Neural cell (in vitro differentiated cells): ENCODE measurements at regions not wholly inside any gene's neighbourhood (a gene's known extent, or its start where the extent isn't known, plus 50 kb on each side); places are given as distances from the start of the nearest gene placed in this dataset.

ENCODE experiments used
- H2AFZ ChIP-seq: fragments of 200-600, 300-800 bp; sonication (generic), shearing (Covaris generic); 2 replicates; pipeline ENCODE4 v1.6.0; 2014; ENCODE audit warnings: low read depth, mild to moderate bottlenecking, antibody characterized with exemption, low read length, moderate library complexity
- H3F3A ChIP-seq: fragments of 200-600 bp; shearing (Covaris generic); 2 replicates; pipeline ENCODE4 v1.6.1; 2016; ENCODE audit warnings: mild to moderate bottlenecking, moderate library complexity, mixed read lengths, antibody characterized with exemption, low read length; ENCODE audit not compliant: insufficient read depth, poor library complexity, severe bottlenecking
- H3K27ac ChIP-seq: fragments of 200-600, 300-800 bp; sonication (generic), shearing (Covaris generic); 2 replicates; pipeline ENCODE4 v1.5.1; 2014; ENCODE audit warnings: mild to moderate bottlenecking, low read length, moderate library complexity
- H3K27me3 ChIP-seq: fragments of 300-800, 200-600 bp; sonication (generic), shearing (Covaris generic); 2 replicates; pipeline ENCODE4 v1.6.0; 2014; ENCODE audit warnings: mild to moderate bottlenecking, low read depth, low read length, moderate library complexity; ENCODE audit not compliant: insufficient read depth
- H3K36me3 ChIP-seq: fragments of 300-800, 200-600 bp; sonication (generic), shearing (Covaris generic); 2 replicates; pipeline ENCODE4 v1.5.1; 2014; ENCODE audit warnings: mild to moderate bottlenecking, antibody characterized with exemption, low read length, moderate library complexity; ENCODE audit not compliant: insufficient read depth
- H3K4me2 ChIP-seq: fragments of 300-800, 200-600 bp; sonication (generic), shearing (Covaris generic); 2 replicates; pipeline ENCODE4 v1.6.0; 2014; ENCODE audit warnings: mild to moderate bottlenecking, low read length
- H3K4me3 ChIP-seq: fragments of 300-800, 200-600 bp; sonication (generic), shearing (Covaris generic); 2 replicates; pipeline ENCODE4 v1.5.1; 2014; ENCODE audit warnings: mild to moderate bottlenecking, low read length, moderate library complexity
- H3K79me2 ChIP-seq: fragments of 200-600 bp; shearing (Covaris generic); replicated peaks from 2 replicates; pipeline ENCODE4 v1.6.0; 2014; ENCODE audit warnings: mild to moderate bottlenecking, low read length, moderate library complexity; ENCODE audit not compliant: insufficient read depth
- H3K9ac ChIP-seq: fragments of 300-800, 200-600 bp; sonication (generic), shearing (Covaris generic); 2 replicates; pipeline ENCODE4 v1.6.1; 2016; ENCODE audit warnings: mild to moderate bottlenecking, low read length, mixed read lengths
- H3K9me2 ChIP-seq: fragments of 200-600 bp; shearing (Covaris generic); 2 replicates; pipeline ENCODE4 v1.6.1; 2016; ENCODE audit warnings: mild to moderate bottlenecking, low read length, mixed read lengths; ENCODE audit not compliant: insufficient read depth
- H3K9me3 ChIP-seq: fragments of 200-600, 300-800 bp; sonication (generic), shearing (Covaris generic); 2 replicates; pipeline ENCODE4 v1.6.1; 2016; ENCODE audit warnings: mild to moderate bottlenecking, mixed run types, low read length, moderate library complexity, mixed read lengths
- H4K20me1 ChIP-seq: fragments of 200-600 bp; shearing (Covaris generic); 2 replicates; pipeline ENCODE4 v1.6.1; 2016; ENCODE audit warnings: mild to moderate bottlenecking, mixed run types; ENCODE audit not compliant: insufficient read depth
- EP300 ChIP-seq: fragments of 450-650 bp; conservative IDR thresholded peaks from 2 replicates; pipeline ENCODE4 v1.6.1; 2014; ENCODE audit warnings: antibody characterized with exemption, mild to moderate bottlenecking, moderate library complexity; ENCODE audit not compliant: poor library complexity, severe bottlenecking
- EZH2 ChIP-seq: fragments of 200-600, 300-800 bp; shearing (Covaris generic), sonication (generic); IDR thresholded peaks from 2 replicates; pipeline ENCODE4 v1.6.1; 2014; ENCODE audit warnings: antibody characterized with exemption, low read length, borderline replicate concordance, mild to moderate bottlenecking; ENCODE audit not compliant: insufficient read depth, poor library complexity, severe bottlenecking
- MXI1 ChIP-seq: fragments of 450-650 bp; conservative IDR thresholded peaks from 2 replicates; pipeline ENCODE4 v1.6.1; 2014; ENCODE audit warnings: antibody characterized with exemption, mild to moderate bottlenecking; ENCODE audit not compliant: poor library complexity, severe bottlenecking
- POLR2AphosphoS5 ChIP-seq: IDR thresholded peaks from 2 replicates; pipeline ENCODE4 v1.6.1; 2012
- RAD21 ChIP-seq: fragments of 450-650 bp; conservative IDR thresholded peaks from 2 replicates; pipeline ENCODE4 v1.6.1; 2014; ENCODE audit warnings: antibody characterized with exemption, mild to moderate bottlenecking, moderate library complexity
- SMC3 ChIP-seq: fragments of 450-650 bp; conservative IDR thresholded peaks from 2 replicates; pipeline ENCODE4 v1.6.1; 2014; ENCODE audit warnings: antibody characterized with exemption, mild to moderate bottlenecking, moderate library complexity; ENCODE audit not compliant: poor library complexity
- TAF1 ChIP-seq: IDR thresholded peaks from 2 replicates; pipeline ENCODE4 v1.6.1; 2012; ENCODE audit warnings: low read depth
- TF ChIP-seq, protein P1 (sequence below): IDR thresholded peaks from 2 replicates; pipeline ENCODE4 v1.6.1; 2012; ENCODE audit warnings: borderline replicate concordance
- TF ChIP-seq, protein P2 (sequence below): fragments of 450-650 bp; IDR thresholded peaks from 2 replicates; pipeline ENCODE4 v1.5.1; 2014; ENCODE audit warnings: antibody characterized with exemption, mild to moderate bottlenecking, moderate library complexity; ENCODE audit not compliant: poor library complexity, severe bottlenecking

DNA sequence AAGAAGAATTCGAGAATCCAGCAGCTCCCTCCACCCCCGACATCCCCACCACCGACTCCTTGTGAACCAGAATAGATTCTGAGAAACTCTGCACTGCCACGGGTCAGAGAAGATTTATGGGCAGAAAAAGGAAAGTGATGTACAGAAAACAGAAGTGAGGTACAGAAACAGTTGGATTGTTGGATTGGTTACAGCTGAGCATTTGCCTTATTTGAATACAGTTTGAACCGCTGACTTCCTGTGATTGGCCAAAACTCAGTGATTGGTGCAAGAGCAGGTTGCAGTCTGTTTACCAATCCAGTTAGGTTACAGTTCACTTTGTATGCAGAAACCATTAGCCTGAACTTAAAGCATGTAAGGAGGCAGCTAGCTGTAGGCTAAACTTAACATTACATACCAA, 131.2 kb upstream of the HDDC2 start:
- Histone ChIP-seq H3K27me3 (no peaks in the 10 kb centered on the region), H3K9me2 (no peaks in the 10 kb centered on the region), H3F3A (no peaks in the 10 kb centered on the region), H2AFZ (no peak overlapping the region), H3K4me3 (no peak overlapping the region), H3K9me3 (no peaks in the 10 kb centered on the region), H3K27ac (no peak overlapping the region), H3K36me3 (no peaks in the 10 kb centered on the region), H3K79me2 (no peaks in the 10 kb centered on the region), H4K20me1 (no peaks in the 10 kb centered on the region), H3K4me2 (no peak overlapping the region), H3K9ac (no peak overlapping the region)
- TF ChIP-seq POLR2AphosphoS5 (no peak), EZH2 (no peak), SMC3 (no peak), TAF1 (no peak), EP300 (no peak), RAD21 (no peak)
- TF ChIP-seq, protein P1, sequence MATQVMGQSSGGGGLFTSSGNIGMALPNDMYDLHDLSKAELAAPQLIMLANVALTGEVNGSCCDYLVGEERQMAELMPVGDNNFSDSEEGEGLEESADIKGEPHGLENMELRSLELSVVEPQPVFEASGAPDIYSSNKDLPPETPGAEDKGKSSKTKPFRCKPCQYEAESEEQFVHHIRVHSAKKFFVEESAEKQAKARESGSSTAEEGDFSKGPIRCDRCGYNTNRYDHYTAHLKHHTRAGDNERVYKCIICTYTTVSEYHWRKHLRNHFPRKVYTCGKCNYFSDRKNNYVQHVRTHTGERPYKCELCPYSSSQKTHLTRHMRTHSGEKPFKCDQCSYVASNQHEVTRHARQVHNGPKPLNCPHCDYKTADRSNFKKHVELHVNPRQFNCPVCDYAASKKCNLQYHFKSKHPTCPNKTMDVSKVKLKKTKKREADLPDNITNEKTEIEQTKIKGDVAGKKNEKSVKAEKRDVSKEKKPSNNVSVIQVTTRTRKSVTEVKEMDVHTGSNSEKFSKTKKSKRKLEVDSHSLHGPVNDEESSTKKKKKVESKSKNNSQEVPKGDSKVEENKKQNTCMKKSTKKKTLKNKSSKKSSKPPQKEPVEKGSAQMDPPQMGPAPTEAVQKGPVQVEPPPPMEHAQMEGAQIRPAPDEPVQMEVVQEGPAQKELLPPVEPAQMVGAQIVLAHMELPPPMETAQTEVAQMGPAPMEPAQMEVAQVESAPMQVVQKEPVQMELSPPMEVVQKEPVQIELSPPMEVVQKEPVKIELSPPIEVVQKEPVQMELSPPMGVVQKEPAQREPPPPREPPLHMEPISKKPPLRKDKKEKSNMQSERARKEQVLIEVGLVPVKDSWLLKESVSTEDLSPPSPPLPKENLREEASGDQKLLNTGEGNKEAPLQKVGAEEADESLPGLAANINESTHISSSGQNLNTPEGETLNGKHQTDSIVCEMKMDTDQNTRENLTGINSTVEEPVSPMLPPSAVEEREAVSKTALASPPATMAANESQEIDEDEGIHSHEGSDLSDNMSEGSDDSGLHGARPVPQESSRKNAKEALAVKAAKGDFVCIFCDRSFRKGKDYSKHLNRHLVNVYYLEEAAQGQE: no peak
- TF ChIP-seq, protein P2, sequence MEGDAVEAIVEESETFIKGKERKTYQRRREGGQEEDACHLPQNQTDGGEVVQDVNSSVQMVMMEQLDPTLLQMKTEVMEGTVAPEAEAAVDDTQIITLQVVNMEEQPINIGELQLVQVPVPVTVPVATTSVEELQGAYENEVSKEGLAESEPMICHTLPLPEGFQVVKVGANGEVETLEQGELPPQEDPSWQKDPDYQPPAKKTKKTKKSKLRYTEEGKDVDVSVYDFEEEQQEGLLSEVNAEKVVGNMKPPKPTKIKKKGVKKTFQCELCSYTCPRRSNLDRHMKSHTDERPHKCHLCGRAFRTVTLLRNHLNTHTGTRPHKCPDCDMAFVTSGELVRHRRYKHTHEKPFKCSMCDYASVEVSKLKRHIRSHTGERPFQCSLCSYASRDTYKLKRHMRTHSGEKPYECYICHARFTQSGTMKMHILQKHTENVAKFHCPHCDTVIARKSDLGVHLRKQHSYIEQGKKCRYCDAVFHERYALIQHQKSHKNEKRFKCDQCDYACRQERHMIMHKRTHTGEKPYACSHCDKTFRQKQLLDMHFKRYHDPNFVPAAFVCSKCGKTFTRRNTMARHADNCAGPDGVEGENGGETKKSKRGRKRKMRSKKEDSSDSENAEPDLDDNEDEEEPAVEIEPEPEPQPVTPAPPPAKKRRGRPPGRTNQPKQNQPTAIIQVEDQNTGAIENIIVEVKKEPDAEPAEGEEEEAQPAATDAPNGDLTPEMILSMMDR: no peak

DNA sequence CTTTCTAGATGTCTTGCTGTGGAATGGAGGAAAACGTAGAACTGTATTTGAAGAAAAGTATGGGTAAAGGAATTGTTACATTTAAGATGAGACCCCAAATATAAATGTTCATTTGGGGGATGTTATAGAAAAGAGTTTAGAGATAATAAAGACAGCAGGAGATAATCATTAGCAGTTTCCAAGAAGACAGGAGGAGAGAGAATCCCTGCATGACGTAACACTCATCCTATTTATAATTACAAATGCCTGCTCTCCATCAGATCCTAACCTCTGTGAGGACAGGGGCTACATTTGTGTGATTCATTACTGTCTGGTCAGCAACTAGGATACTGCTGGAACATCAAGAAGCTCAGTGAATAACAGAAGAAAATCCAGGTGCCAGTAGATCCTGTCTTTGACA, 133.0 kb upstream of the HDDC2 start:
- H3K27ac ChIP-seq: no peak overlapping the region
- H3K4me2 ChIP-seq: no peak overlapping the region
- no peaks in the 10 kb centered on the region for H3K27me3 ChIP-seq
- no peaks in the 10 kb centered on the region for H3K36me3 ChIP-seq
- no peaks in the 10 kb centered on the region for H3F3A ChIP-seq
- no peak overlapping the region for H3K4me3 ChIP-seq
- TF ChIP-seq, protein P2: no peak
- TF ChIP-seq EZH2 (no peak), EP300 (no peak), SMC3 (no peak), TAF1 (no peak), RAD21 (no peak), MXI1 (no peak), POLR2AphosphoS5 (no peak)
- TF ChIP-seq, protein P1: no peak
- no peaks in the 10 kb centered on the region for H3K79me2 ChIP-seq
- no peaks in the 10 kb centered on the region for H3K9me3 ChIP-seq
- H3K9me2 ChIP-seq: no peaks in the 10 kb centered on the region
- H3K9ac ChIP-seq: no peak overlapping the region
- no peak overlapping the region for H2AFZ ChIP-seq
- H4K20me1 ChIP-seq: no peaks in the 10 kb centered on the region
